SK-N-SH (cell line): ENCODE measurements at regions not wholly inside any gene's neighbourhood (a gene's known extent, or its start where the extent isn't known, plus 50 kb on each side); places are given as distances from the start of the nearest gene placed in this dataset.

Experiments used
- CTCF ChIA-PET: fragments of 300-600, 350-600 bp; formaldehyde crosslinking; extraction: SDS; loops from one replicate; lab custom pipeline; 2021; lab: Yijun Ruan, JAX
- POLR2A ChIA-PET: fragments of 350-600 bp; sonication (Branson Sonifier 250); formaldehyde crosslinking; extraction: SDS; loops from one replicate; lab custom pipeline; 2020; ENCODE audit warnings: antibody characterized with exemption, inconsistent platforms; lab: Yijun Ruan, JAX
- DNase-seq: peaks from one replicate; pipeline ENCODE4 v3.0.0; 2012
- H2AFZ ChIP-seq: fragments of 200-600 bp; sonication (generic); 2 replicates; pipeline ENCODE4 v1.8.1; 2016; ENCODE audit warnings: antibody characterized with exemption, mild to moderate bottlenecking, low read depth
- H3F3A ChIP-seq: fragments of 200-600 bp; sonication (generic); replicated peaks from 2 replicates; pipeline ENCODE3; 2016; ENCODE audit warnings: antibody characterized with exemption, mild to moderate bottlenecking; ENCODE audit not compliant: insufficient read depth
- H3K27ac ChIP-seq, 2 experiments: fragments of 200-500 bp in 1 of 2; fragments of 200-600 bp in 1 of 2; sonication (Bioruptor generic) in 1 of 2; sonication (generic), shearing (Covaris generic) in 1 of 2; 2 replicates each; pipeline versions ENCODE4 v1.5.1 to v1.6.1; 2014 to 2016; ENCODE audit warnings: low read depth in 2 of 2, inconsistent platforms in 1 of 2, low read length in 1 of 2, mild to moderate bottlenecking in 1 of 2, mixed read lengths in 1 of 2
- H3K27me3 ChIP-seq: fragments of 200-600 bp; sonication (generic), shearing (Covaris generic); 2 replicates; pipeline ENCODE4 v1.6.1; 2016; ENCODE audit warnings: mixed run types; ENCODE audit not compliant: insufficient read depth
- H3K36me3 ChIP-seq, 2 experiments: fragments of 200-500 bp in 1 of 2; fragments of 200-600 bp in 1 of 2; sonication (Bioruptor generic) in 1 of 2; sonication (generic) in 1 of 2; replicated peaks in 1 of 2; 2 replicates each; pipeline versions ENCODE3 to v1.5.1; 2014 to 2016; ENCODE audit warnings: low read length in 1 of 2, mild to moderate bottlenecking in 1 of 2; ENCODE audit not compliant: insufficient read depth in 2 of 2, control insufficient read depth in 1 of 2
- H3K4me1 ChIP-seq, 2 experiments: fragments of 200-500 bp in 1 of 2; fragments of 200-600 bp in 1 of 2; sonication (Bioruptor generic) in 1 of 2; sonication (generic), shearing (Covaris generic) in 1 of 2; 2 replicates each; pipeline versions ENCODE4 v1.5.1 to v1.6.1; 2014 to 2016; ENCODE audit warnings: low read depth in 1 of 2, low read length in 1 of 2, mixed run types in 1 of 2; ENCODE audit not compliant: insufficient read depth in 2 of 2, control insufficient read depth in 1 of 2
- H3K4me2 ChIP-seq: fragments of 200-600 bp; sonication (generic), shearing (Covaris generic); 2 replicates; pipeline ENCODE4 v1.6.1; 2017; ENCODE audit warnings: mixed run types
- H3K4me3 ChIP-seq, 2 experiments: fragments of 200-500 bp in 1 of 2; fragments of 200-600 bp in 1 of 2; sonication (Bioruptor generic) in 1 of 2; sonication (generic), shearing (Covaris generic) in 1 of 2; 2 replicates each; pipeline versions ENCODE4 v1.5.1 to v1.8.1; 2014 to 2016; ENCODE audit warnings: low read depth in 2 of 2, inconsistent platforms in 1 of 2, low read length in 1 of 2, mild to moderate bottlenecking in 1 of 2, mixed read lengths in 1 of 2, moderate library complexity in 1 of 2
- H3K79me2 ChIP-seq: fragments of 200-600 bp; sonication (generic); 2 replicates; pipeline ENCODE4 v1.8.1; 2017; ENCODE audit warnings: mild to moderate bottlenecking; ENCODE audit not compliant: insufficient read depth
- H3K9ac ChIP-seq: fragments of 200-600 bp; sonication (generic); 2 replicates; pipeline ENCODE4 v1.6.1; 2017; ENCODE audit warnings: mixed run types
- H3K9me2 ChIP-seq: fragments of 200-600 bp; sonication (generic); 2 replicates; pipeline ENCODE4 v1.6.1; 2017; ENCODE audit warnings: mixed run types
- H3K9me3 ChIP-seq: fragments of 200-600 bp; sonication (generic); 2 replicates; pipeline ENCODE4 v1.6.1; 2017; ENCODE audit warnings: mixed run types, mild to moderate bottlenecking, moderate library complexity
- H4K20me1 ChIP-seq: fragments of 200-600 bp; sonication (generic); 2 replicates; pipeline ENCODE4 v1.6.1; 2017; ENCODE audit warnings: mild to moderate bottlenecking, mixed run types; ENCODE audit not compliant: insufficient read depth
- EP300 ChIP-seq, 2 experiments: IDR thresholded peaks; 2 replicates each; pipeline versions ENCODE4 v1.4.0 to v1.6.1; 2012; ENCODE audit warnings: borderline replicate concordance in 1 of 2, low read depth in 1 of 2, low read length in 1 of 2
- FOXM1 ChIP-seq: IDR thresholded peaks from 2 replicates; pipeline ENCODE4 v1.4.0; 2012; ENCODE audit warnings: low read depth, mild to moderate bottlenecking
- GATA2 ChIP-seq: sonication (generic); formaldehyde crosslinking; IDR thresholded peaks from 2 replicates; pipeline ENCODE4 v1.5.0; 2020; ENCODE audit warnings: mild to moderate bottlenecking, missing genetic modification reagents
- MEF2A ChIP-seq: IDR thresholded peaks from 2 replicates; pipeline ENCODE4 v1.4.0; 2012; ENCODE audit warnings: low read depth, borderline replicate concordance
- MXI1 ChIP-seq: IDR thresholded peaks from 2 replicates; pipeline ENCODE4 v1.6.1; 2012; ENCODE audit warnings: mild to moderate bottlenecking, low read depth, low read length, improper control_type of control experiment
- POLR2AphosphoS5 ChIP-seq: IDR thresholded peaks from 2 replicates; pipeline ENCODE4 v1.6.1; 2012; ENCODE audit warnings: low read depth, low read length
- RCOR1 ChIP-seq: fragments of 150-350 bp; IDR thresholded peaks from 2 replicates; pipeline ENCODE4 v1.6.1; 2017; ENCODE audit warnings: antibody characterized with exemption, low read length
- RXRA ChIP-seq: IDR thresholded peaks from 2 replicates; pipeline ENCODE4 v1.4.0; 2012; ENCODE audit warnings: low read depth, mild to moderate bottlenecking, borderline replicate concordance
- SIN3A ChIP-seq: IDR thresholded peaks from 2 replicates; pipeline ENCODE4 v1.6.1; 2012; ENCODE audit warnings: low read depth, mild to moderate bottlenecking, low read length, moderate library complexity, borderline replicate concordance
- TCF12 ChIP-seq: IDR thresholded peaks from 2 replicates; pipeline ENCODE4 v1.4.0; 2012
- TEAD4 ChIP-seq: IDR thresholded peaks from 2 replicates; pipeline ENCODE4 v1.4.0; 2012; ENCODE audit warnings: mild to moderate bottlenecking, borderline replicate concordance; ENCODE audit not compliant: insufficient read depth
- WGBS: methylation state at CpG from one replicate; pipeline ENCODE4 v1.1.6; 2017; ENCODE audit warnings: low lambda C conversion rate; 5-methylcytosine and 5-hydroxymethylcytosine counted together
- TF ChIP-seq, protein P1 (sequence below): IDR thresholded peaks from 2 replicates; pipeline ENCODE4 v1.6.1; 2012; ENCODE audit warnings: mild to moderate bottlenecking, low read depth, low read length, moderate library complexity
- TF ChIP-seq, protein P2 (sequence below): IDR thresholded peaks from 2 replicates; pipeline ENCODE4 v1.4.0; 2012; ENCODE audit warnings: low read depth, borderline replicate concordance
- TF ChIP-seq, protein P3 (sequence below): fragments of 150-350 bp; IDR thresholded peaks from 2 replicates; pipeline ENCODE4 v1.6.1; 2016; ENCODE audit warnings: mild to moderate bottlenecking, low read depth, low read length
- TF ChIP-seq, protein P4 (sequence below): IDR thresholded peaks from 2 replicates; pipeline ENCODE4; 2012
- TF ChIP-seq, protein P5 (sequence below): IDR thresholded peaks from 2 replicates; pipeline ENCODE4 v1.4.0; 2012; ENCODE audit warnings: low read depth, borderline replicate concordance

DNA sequence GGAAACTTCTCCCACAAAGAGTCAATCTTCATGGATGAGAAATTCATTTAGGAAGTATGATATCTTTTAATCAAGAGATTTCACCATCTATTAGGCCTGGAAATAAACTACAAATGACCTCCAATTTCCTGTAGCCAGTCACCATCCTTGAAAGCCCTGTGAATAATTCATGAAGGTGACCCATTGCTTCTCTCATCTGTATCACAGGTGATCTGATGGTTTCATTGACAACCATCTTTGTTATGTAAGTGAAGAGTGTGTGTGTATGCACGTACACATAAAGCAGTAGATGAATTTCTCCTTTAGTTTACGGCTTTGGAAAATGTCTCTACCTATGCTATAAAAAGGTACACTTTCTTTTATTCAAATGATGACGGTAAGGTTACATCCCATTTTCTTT is 644.1 kb upstream of the KLF4 start:
- ChIA-PET CTCF (no interaction called here), POLR2A (no interaction called here)
- Histone ChIP-seq H3K27ac (no peak overlapping the region), H4K20me1 (no peaks in the 10 kb centered on the region), H3K27me3 (0 out of 2 replicates have a peak, but pooled peaks cover 4% of the 10 kb centered on the region), H3K79me2 (no peaks in the 10 kb centered on the region), H3K9ac (no peak overlapping the region), H3K4me1 (no peaks in the 10 kb centered on the region), H2AFZ (no peak overlapping the region), H3K9me3 (no peaks in the 10 kb centered on the region), H3K4me3 (no peak overlapping the region), H3K36me3 (no peaks in the 10 kb centered on the region), H3K9me2 (no peaks in the 10 kb centered on the region), H3F3A (no peaks in the 10 kb centered on the region), H3K4me2 (no peak overlapping the region)
- no peak for DNase-seq
- no peak for TF ChIP-seq FOXM1
- TF ChIP-seq GATA2 (CRISPR knock-in tag) = no peak
- TF ChIP-seq, protein P1, sequence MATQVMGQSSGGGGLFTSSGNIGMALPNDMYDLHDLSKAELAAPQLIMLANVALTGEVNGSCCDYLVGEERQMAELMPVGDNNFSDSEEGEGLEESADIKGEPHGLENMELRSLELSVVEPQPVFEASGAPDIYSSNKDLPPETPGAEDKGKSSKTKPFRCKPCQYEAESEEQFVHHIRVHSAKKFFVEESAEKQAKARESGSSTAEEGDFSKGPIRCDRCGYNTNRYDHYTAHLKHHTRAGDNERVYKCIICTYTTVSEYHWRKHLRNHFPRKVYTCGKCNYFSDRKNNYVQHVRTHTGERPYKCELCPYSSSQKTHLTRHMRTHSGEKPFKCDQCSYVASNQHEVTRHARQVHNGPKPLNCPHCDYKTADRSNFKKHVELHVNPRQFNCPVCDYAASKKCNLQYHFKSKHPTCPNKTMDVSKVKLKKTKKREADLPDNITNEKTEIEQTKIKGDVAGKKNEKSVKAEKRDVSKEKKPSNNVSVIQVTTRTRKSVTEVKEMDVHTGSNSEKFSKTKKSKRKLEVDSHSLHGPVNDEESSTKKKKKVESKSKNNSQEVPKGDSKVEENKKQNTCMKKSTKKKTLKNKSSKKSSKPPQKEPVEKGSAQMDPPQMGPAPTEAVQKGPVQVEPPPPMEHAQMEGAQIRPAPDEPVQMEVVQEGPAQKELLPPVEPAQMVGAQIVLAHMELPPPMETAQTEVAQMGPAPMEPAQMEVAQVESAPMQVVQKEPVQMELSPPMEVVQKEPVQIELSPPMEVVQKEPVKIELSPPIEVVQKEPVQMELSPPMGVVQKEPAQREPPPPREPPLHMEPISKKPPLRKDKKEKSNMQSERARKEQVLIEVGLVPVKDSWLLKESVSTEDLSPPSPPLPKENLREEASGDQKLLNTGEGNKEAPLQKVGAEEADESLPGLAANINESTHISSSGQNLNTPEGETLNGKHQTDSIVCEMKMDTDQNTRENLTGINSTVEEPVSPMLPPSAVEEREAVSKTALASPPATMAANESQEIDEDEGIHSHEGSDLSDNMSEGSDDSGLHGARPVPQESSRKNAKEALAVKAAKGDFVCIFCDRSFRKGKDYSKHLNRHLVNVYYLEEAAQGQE = no peak
- TF ChIP-seq MEF2A = no peak
- no peak for TF ChIP-seq EP300 (IDR thresholded peaks at IDR 0.05; ENCODE audit: borderline replicate concordance in 1 of 2, low read depth in 1 of 2, low read length in 1 of 2)
- TF ChIP-seq RXRA = no peak
- TF ChIP-seq, protein P2, sequence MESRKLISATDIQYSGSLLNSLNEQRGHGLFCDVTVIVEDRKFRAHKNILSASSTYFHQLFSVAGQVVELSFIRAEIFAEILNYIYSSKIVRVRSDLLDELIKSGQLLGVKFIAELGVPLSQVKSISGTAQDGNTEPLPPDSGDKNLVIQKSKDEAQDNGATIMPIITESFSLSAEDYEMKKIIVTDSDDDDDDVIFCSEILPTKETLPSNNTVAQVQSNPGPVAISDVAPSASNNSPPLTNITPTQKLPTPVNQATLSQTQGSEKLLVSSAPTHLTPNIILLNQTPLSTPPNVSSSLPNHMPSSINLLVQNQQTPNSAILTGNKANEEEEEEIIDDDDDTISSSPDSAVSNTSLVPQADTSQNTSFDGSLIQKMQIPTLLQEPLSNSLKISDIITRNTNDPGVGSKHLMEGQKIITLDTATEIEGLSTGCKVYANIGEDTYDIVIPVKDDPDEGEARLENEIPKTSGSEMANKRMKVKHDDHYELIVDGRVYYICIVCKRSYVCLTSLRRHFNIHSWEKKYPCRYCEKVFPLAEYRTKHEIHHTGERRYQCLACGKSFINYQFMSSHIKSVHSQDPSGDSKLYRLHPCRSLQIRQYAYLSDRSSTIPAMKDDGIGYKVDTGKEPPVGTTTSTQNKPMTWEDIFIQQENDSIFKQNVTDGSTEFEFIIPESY = no peak
- TF ChIP-seq TCF12 = no peak
- TF ChIP-seq, protein P3, sequence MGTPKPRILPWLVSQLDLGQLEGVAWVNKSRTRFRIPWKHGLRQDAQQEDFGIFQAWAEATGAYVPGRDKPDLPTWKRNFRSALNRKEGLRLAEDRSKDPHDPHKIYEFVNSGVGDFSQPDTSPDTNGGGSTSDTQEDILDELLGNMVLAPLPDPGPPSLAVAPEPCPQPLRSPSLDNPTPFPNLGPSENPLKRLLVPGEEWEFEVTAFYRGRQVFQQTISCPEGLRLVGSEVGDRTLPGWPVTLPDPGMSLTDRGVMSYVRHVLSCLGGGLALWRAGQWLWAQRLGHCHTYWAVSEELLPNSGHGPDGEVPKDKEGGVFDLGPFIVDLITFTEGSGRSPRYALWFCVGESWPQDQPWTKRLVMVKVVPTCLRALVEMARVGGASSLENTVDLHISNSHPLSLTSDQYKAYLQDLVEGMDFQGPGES = no peak
- TF ChIP-seq MXI1 = no peak
- TF ChIP-seq POLR2AphosphoS5 = no peak
- TF ChIP-seq SIN3A = no peak
- TF ChIP-seq, protein P4, sequence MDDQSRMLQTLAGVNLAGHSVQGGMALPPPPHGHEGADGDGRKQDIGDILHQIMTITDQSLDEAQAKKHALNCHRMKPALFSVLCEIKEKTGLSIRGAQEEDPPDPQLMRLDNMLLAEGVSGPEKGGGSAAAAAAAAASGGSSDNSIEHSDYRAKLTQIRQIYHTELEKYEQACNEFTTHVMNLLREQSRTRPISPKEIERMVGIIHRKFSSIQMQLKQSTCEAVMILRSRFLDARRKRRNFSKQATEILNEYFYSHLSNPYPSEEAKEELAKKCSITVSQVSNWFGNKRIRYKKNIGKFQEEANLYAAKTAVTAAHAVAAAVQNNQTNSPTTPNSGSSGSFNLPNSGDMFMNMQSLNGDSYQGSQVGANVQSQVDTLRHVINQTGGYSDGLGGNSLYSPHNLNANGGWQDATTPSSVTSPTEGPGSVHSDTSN = no peak
- no peak for TF ChIP-seq RCOR1
- TF ChIP-seq, protein P5, sequence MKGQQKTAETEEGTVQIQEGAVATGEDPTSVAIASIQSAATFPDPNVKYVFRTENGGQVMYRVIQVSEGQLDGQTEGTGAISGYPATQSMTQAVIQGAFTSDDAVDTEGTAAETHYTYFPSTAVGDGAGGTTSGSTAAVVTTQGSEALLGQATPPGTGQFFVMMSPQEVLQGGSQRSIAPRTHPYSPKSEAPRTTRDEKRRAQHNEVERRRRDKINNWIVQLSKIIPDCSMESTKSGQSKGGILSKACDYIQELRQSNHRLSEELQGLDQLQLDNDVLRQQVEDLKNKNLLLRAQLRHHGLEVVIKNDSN = no peak
- TF ChIP-seq TEAD4 = no peak
- WGBS = 27% methylated on average over 3 of the region's 3 CpGs
